HG02588 (cell line): ENCODE measurements at regions not wholly inside any gene's neighbourhood (a gene's known extent, or its start where the extent isn't known, plus 50 kb on each side); places are given as distances from the start of the nearest gene placed in this dataset.

Experiments
- ATAC-seq: cut with Tn5 transposase; IDR thresholded peaks from one replicate; pipeline ENCODE4 v1.9.1; 2021; ENCODE audit warnings: mild to moderate bottlenecking, moderate library complexity; ENCODE audit not compliant: unreplicated experiment

GRCh38 chr11:127392575-127392974 is 392.0 kb upstream of the KIRREL3 start:
- ATAC-seq = no peak

GRCh38 chr11:127390465-127390864 is 389.9 kb upstream of the KIRREL3 start:
- ATAC-seq = no peak

GRCh38 chr11:127385071-127385470 is 384.5 kb upstream of the KIRREL3 start:
- no peak for ATAC-seq

GRCh38 chr11:127383026-127383425 is 382.5 kb upstream of the KIRREL3 start:
- no peak for ATAC-seq

- no peak for ATAC-seq
Observed at GRCh38 chr11:127381247-127381646, 380.7 kb upstream of the KIRREL3 start.

- no peak for ATAC-seq
Observed at GRCh38 chr11:127379686-127380085, 379.1 kb upstream of the KIRREL3 start.

GRCh38 chr11:127376301-127376700 is 375.7 kb upstream of the KIRREL3 start:
- ATAC-seq = no peak

- no peak for ATAC-seq
Observed at GRCh38 chr11:127369356-127369755, 368.8 kb upstream of the KIRREL3 start.

GRCh38 chr11:127362754-127363308 is 362.3 kb upstream of the KIRREL3 start:
- ATAC-seq = no peak

GRCh38 chr11:127358160-127358559 is 357.6 kb upstream of the KIRREL3 start:
- ATAC-seq = no peak

GRCh38 chr11:127350476-127350875 is 349.9 kb upstream of the KIRREL3 start:
- ATAC-seq = no peak

- ATAC-seq = no peak
Observed at GRCh38 chr11:127345819-127346459, 345.4 kb upstream of the KIRREL3 start.

GRCh38 chr11:127340438-127340837 is 339.9 kb upstream of the KIRREL3 start:
- ATAC-seq = no peak

GRCh38 chr11:127339376-127339775 is 338.8 kb upstream of the KIRREL3 start:
- no peak for ATAC-seq

- no peak for ATAC-seq
Observed at GRCh38 chr11:127338380-127339259, 338.1 kb upstream of the KIRREL3 start.

- ATAC-seq = no peak
Observed at GRCh38 chr11:127334466-127334865, 333.9 kb upstream of the KIRREL3 start.

GRCh38 chr11:127332896-127333295 is 332.3 kb upstream of the KIRREL3 start:
- no peak for ATAC-seq

- no peak for ATAC-seq
Observed at GRCh38 chr11:127330044-127330443, 329.5 kb upstream of the KIRREL3 start.

GRCh38 chr11:127308291-127308690 is 307.7 kb upstream of the KIRREL3 start:
- ATAC-seq = no peak

GRCh38 chr11:127307700-127308099 is 307.1 kb upstream of the KIRREL3 start:
- no peak for ATAC-seq

GRCh38 chr11:127304634-127305033 is 304.1 kb upstream of the KIRREL3 start:
- ATAC-seq = no peak

GRCh38 chr11:127288926-127289325 is 288.4 kb upstream of the KIRREL3 start:
- ATAC-seq = no peak
